Lower lobe of right lung (tissue), 2 donors: ENCODE measurements at regions not wholly inside any gene's neighbourhood (a gene's known extent, or its start where the extent isn't known, plus 50 kb on each side); places are given as distances from the start of the nearest gene placed in this dataset.

Experiments
- ATAC-seq, 2 donors: fragments of 200-7000 bp; cut with Tn5 transposase; one replicate each; pipeline ENCODE4 v1.9.1; 2020 to 2022; ENCODE audit warnings: mild to moderate bottlenecking in 2 of 2, moderate library complexity in 2 of 2
- DNase-seq: peaks from one replicate; pipeline ENCODE4 v3.0.0-alpha.2; 2020
- H3K27ac ChIP-seq: fragments of 200-600 bp; one replicate; pipeline ENCODE4 v1.8.0; 2022
- H3K27me3 ChIP-seq: fragments of 200-600 bp; one replicate; pipeline ENCODE4 v1.8.0; 2022; ENCODE audit warnings: low read depth
- H3K36me3 ChIP-seq: fragments of 200-600 bp; one replicate; pipeline ENCODE4 v1.8.0; 2022; ENCODE audit warnings: mild to moderate bottlenecking
- H3K4me1 ChIP-seq: fragments of 200-600 bp; one replicate; pipeline ENCODE4 v1.8.0; 2022
- H3K4me3 ChIP-seq: fragments of 200-600 bp; one replicate; pipeline ENCODE4 v1.8.0; 2022; ENCODE audit warnings: mild to moderate bottlenecking
- H3K9me3 ChIP-seq: fragments of 200-600 bp; one replicate; pipeline ENCODE4 v1.8.0; 2022
- intact Hi-C: fragments of 100-400 bp; cut with DNase I; formaldehyde crosslinking; loops from one replicate; pipeline ENCODE4 v1.11.0; 2022
- TF ChIP-seq, protein P1 (sequence below): fragments of 200-600 bp; IDR thresholded peaks from one replicate; pipeline ENCODE4 v1.8.0; 2022; ENCODE audit warnings: antibody characterized with exemption, mild to moderate bottlenecking
- donor health status: DM: no; HTN: yes; CAD: no; lungs with severe emphysema.

GRCh38 chr7:35492451-35493175 is 202.3 kb downstream of the HERPUD2 start:
- ATAC-seq (no peak), DNase-seq (no peak)
- H3K27ac ChIP-seq: no peak overlapping the region
- TF ChIP-seq, protein P1, sequence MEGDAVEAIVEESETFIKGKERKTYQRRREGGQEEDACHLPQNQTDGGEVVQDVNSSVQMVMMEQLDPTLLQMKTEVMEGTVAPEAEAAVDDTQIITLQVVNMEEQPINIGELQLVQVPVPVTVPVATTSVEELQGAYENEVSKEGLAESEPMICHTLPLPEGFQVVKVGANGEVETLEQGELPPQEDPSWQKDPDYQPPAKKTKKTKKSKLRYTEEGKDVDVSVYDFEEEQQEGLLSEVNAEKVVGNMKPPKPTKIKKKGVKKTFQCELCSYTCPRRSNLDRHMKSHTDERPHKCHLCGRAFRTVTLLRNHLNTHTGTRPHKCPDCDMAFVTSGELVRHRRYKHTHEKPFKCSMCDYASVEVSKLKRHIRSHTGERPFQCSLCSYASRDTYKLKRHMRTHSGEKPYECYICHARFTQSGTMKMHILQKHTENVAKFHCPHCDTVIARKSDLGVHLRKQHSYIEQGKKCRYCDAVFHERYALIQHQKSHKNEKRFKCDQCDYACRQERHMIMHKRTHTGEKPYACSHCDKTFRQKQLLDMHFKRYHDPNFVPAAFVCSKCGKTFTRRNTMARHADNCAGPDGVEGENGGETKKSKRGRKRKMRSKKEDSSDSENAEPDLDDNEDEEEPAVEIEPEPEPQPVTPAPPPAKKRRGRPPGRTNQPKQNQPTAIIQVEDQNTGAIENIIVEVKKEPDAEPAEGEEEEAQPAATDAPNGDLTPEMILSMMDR: no peak
- no peak overlapping the region for H3K4me3 ChIP-seq
- no peaks in the 10 kb centered on the region for H3K27me3 ChIP-seq
- H3K9me3 ChIP-seq: no peaks in the 10 kb centered on the region
- intact Hi-C loops: no loop called here
- H3K4me1 ChIP-seq: no peaks in the 10 kb centered on the region
- H3K36me3 ChIP-seq: no peaks in the 10 kb centered on the region

GRCh38 chr7:35491233-35491632 is 203.7 kb downstream of the HERPUD2 start:
- TF ChIP-seq, protein P1: no peak
- no peak overlapping the region for H3K27ac ChIP-seq
- no peak for DNase-seq
- no peak overlapping the region for H3K4me3 ChIP-seq
- no peaks in the 10 kb centered on the region for H3K27me3 ChIP-seq
- intact Hi-C loops: no loop called here
- no peaks in the 10 kb centered on the region for H3K4me1 ChIP-seq
- no peaks in the 10 kb centered on the region for H3K36me3 ChIP-seq
- ATAC-seq: no peak
- no peaks in the 10 kb centered on the region for H3K9me3 ChIP-seq

DNA sequence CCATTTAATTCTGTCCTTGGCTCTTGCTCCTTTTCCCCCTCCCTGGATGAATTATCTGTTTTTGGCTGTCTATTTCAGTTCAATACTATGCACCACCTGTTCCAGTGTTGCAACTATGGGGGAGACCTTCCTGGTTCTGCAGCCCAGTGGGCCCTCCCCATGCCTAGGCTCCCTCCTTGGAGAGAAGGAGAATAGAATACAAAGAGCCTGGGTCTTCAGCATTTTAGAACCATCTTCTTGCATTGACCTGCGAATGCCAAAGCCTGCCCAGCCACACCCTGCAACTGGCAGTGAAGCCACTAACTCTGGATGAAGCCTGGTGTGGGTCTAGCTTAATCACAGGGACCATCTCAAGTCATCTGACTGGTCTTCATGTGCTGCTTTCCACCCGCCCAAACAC is 207.1 kb downstream of the HERPUD2 start:
- no peaks in the 10 kb centered on the region for H3K9me3 ChIP-seq
- H3K4me1 ChIP-seq: no peaks in the 10 kb centered on the region
- H3K27ac ChIP-seq: no peak overlapping the region
- H3K27me3 ChIP-seq: no peaks in the 10 kb centered on the region
- intact Hi-C loops: no loop called here
- DNase-seq (no peak), ATAC-seq (no peak)
- no peak overlapping the region for H3K4me3 ChIP-seq
- H3K36me3 ChIP-seq: no peaks in the 10 kb centered on the region
- TF ChIP-seq, protein P1: no peak

- ATAC-seq: no peak
- no peaks in the 10 kb centered on the region for H3K27me3 ChIP-seq
- intact Hi-C loops: no loop called here
- DNase-seq: no peak
- H3K9me3 ChIP-seq: no peaks in the 10 kb centered on the region
- H3K4me3 ChIP-seq: no peak overlapping the region
- no peaks in the 10 kb centered on the region for H3K4me1 ChIP-seq
- TF ChIP-seq, protein P1: no peak
- H3K36me3 ChIP-seq: no peaks in the 10 kb centered on the region
- no peak overlapping the region for H3K27ac ChIP-seq
Observed at GRCh38 chr7:35487402-35487801, 207.5 kb downstream of the HERPUD2 start.

GRCh38 chr7:35485436-35485835 is 209.5 kb downstream of the HERPUD2 start:
- Histone ChIP-seq H3K27me3 (no peaks in the 10 kb centered on the region), H3K36me3 (no peaks in the 10 kb centered on the region), H3K4me1 (no peaks in the 10 kb centered on the region), H3K9me3 (no peaks in the 10 kb centered on the region), H3K4me3 (no peak overlapping the region), H3K27ac (no peak overlapping the region)
- DNase-seq (no peak), ATAC-seq (no peak)
- intact Hi-C loops: no loop called here
- TF ChIP-seq, protein P1: no peak
